HG03280 (cell line): ENCODE measurements at regions not wholly inside any gene's neighbourhood (a gene's known extent, or its start where the extent isn't known, plus 50 kb on each side); places are given as distances from the start of the nearest gene placed in this dataset.

ENCODE experiments used
- ATAC-seq: cut with Tn5 transposase; IDR thresholded peaks from one replicate; pipeline ENCODE4 v1.9.1; 2021; ENCODE audit warnings: mild to moderate bottlenecking, moderate library complexity; ENCODE audit not compliant: unreplicated experiment

DNA sequence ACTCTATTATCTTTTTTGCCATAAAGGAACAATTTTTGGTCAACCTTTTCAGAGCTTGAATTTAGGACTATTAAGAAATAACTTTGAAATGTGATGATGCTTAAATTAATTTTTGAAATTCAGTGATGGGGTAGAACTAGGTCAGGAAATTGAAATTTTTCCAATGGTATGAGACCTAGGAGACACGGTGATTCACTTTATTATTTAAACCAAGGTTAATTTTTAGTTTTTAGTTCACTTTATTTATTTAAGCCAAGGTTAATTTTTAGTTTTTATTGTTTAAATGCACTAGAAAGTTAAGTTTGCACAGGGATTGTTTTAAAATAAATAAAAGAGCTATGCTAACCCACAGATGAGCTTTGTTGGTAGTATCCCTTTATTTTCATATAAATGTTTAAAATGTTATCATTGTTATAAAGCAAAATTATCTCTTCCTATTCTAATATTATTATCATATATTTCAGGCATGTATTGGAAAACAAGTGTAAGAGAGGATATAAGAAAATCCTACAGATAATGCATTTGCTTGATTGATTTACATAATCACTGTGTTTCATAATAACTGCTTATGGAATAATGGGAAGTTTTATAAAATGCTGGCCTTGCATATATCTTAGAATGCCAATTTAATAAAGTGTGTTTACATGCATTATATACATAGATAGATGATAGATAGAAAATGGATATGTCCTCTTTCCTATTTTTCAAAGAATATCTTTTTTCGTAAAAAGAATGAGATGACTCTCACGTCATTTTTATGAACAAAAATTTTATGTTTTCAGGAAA is 163.6 kb downstream of the HGF start:
- no peak for ATAC-seq

GRCh38 chr7:81605493-81605892 is 164.4 kb downstream of the HGF start:
- ATAC-seq: no peak

DNA sequence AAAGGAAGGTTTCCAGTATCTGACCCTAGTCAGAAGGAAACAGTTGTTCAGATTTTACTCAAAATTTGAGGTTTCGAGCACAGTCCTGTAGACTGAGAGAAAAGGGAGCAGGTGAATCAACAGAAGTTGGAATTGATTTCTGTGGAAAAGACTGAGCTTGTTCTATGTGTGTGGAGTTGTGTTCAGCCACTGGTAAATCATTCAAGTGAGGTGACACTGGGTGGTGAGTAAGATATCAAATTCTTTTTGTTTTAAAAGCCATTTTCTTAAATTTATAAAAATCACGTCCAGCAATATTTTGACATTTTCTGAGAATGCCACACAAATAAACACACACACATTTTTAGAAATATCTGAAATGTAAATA is 165.1 kb downstream of the HGF start:
- no peak for ATAC-seq

DNA sequence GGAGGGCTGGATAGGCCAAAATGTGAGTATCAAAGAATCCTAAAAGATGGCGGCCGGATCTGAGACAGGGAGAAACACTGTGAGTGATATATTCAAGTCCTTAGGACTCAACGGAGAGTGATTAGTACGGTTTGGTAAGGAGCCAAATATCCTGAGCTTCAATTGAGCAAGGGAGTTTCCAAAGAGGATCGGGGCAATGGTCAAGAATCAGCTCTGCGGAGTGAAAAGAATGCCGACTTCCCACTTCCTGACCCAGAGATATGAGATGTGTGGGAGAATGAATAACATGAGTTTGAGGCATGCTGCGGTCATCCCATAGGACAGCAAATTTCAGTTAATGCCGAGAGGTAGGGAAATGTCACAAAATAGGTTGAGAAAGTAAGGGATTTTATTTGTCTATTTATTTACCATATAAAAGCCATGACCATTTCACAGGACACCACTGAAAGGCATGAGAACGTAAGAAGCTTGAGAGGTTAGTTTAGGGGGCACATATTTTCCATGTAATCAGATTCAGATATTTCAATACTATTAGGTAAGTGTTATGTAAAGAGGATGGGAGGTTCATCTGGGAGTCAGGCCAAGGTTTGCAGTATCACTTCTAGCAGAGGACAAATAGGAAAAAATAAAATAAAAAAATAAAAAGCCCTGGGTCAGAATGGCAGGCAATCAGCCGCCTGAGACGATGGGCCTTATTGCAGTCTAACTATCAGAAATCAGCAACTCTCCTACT is 165.6 kb downstream of the HGF start:
- no peak for ATAC-seq

DNA sequence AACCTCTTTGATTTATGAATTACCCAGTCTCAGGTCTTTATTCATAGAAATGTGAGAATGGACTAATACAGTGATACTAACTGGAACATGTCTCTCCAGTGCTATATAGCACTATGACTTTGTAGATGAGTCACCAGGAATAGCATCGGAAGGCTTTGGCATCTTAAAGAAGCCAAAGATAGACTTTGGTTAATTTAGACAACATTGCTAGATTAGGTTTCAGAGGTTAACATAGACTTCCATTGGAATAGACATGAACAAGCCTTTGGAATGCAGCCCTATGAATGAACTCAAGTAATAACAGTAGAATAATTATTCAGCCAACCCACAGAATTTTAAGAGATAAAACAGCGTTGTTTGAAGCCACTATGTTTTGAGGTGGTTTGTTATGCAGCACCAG is 169.2 kb downstream of the HGF start:
- no peak for ATAC-seq

DNA sequence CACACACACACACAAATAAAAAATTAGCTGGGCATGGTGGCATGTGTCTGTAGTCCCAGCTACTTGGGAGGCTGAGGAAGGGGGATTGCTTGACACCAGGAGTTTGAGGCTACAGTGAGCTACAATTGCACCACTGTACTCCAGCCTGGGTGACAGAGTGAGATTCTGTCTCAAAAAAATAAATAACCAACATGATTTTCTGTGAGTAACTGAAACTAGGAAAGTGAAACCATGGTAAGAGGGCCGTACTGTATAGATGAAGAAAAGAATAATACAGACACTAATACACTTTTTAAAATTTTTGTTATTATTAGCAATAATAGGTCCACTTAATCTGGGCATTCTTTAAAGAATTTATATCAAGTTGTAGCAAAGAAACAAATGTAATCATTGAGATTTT is 170.9 kb downstream of the HGF start:
- ATAC-seq: no peak

- ATAC-seq: no peak
Measured at GRCh38 chr7:81594767-81595166, 175.1 kb downstream of the HGF start.

GRCh38 chr7:81590131-81590530 is 179.7 kb downstream of the HGF start:
- no peak for ATAC-seq

GRCh38 chr7:81584667-81585066 is 185.2 kb downstream of the HGF start:
- ATAC-seq: no peak

DNA sequence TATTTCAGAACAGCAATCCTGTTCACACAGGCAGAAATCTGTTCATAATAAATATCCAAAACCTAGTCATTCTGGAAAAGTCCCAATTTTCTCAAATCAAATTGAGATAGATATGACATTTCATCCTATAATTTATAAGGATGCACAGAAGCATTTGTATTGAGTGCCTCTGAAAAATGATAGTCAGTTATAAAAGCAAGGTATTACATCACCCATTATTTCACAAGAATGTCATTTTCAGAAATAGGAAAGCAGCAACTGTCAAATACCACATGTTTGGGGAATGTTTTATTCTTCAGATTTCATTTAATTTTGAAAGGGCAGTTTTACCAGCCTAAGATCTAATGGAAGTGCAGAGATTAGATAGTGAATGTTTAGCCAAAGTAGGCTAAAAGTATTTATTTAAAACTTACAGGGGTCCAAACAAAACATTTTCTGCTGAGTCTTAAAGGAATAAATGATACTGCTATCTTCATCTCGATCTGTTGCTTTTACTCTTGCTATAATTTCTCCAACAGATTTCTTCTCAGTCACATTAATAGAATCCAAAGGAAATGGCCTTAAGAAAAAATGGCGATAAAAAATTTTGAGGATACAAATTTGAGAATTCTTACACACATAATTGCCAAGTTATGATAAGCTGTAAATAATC is 185.8 kb downstream of the HGF start:
- no peak for ATAC-seq

GRCh38 chr7:81583090-81583489 is 186.8 kb downstream of the HGF start:
- ATAC-seq: no peak

GRCh38 chr7:81577642-81578340 is 192.1 kb downstream of the HGF start:
- no peak for ATAC-seq

- no peak for ATAC-seq
Measured at GRCh38 chr7:81574723-81575326, 195.0 kb downstream of the HGF start.

DNA sequence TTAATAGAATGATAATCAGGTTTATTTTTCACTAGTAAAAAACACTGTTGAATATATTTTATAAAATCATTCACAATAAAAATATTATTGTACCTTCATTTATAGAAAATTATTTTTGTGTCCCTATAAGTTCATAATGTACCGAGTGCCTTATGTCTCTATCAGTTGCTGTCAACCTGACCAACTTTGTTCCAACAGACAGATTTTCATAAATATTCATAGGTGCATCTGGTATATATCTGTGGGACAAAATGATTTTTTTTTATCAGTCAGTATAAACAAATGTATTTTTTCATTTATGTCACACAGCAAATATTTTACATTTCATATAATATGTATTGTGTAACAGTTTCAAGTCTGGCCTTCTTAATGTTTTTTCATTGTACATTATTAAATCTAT is 195.9 kb downstream of the HGF start:
- no peak for ATAC-seq

DNA sequence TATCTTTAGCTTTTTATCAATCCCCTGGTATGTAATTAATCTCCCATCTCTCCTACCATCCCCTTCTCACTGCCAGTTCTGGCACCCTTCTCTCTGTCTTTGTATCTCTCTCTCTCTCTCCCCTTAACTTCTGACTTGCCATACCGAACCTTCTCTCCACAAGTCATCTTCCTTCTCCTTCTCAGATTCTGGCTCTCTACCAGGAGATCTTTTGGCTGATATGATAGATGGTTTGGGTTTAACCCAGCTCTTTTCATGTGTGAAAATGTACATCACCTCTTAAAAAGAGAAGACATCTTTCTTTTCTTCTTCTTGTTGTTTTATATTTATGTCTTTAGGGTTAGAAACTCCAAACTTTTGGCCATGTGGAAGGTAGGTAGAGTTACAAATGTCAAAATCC is 196.7 kb downstream of the HGF start:
- ATAC-seq: no peak

- no peak for ATAC-seq
Measured at GRCh38 chr7:81562581-81562980, 207.3 kb downstream of the HGF start.

DNA sequence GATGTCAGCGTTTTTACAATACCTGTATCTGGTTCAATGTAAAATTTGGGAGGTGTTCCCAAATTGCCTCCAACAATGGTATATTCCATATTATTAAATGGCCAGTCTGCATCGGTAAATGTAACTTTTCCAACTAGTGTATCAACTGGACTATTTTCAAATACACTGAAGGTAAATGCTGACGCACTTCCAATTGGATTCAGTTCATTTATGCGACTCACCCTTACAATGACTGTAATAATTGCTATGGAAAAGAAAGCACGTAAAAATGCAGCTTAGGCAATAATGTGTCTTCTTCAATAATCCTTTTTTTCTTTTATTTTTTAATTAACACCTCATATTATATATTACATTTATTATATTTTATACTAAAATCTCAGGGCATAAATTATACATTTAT is 209.1 kb downstream of the HGF start:
- ATAC-seq: no peak

DNA sequence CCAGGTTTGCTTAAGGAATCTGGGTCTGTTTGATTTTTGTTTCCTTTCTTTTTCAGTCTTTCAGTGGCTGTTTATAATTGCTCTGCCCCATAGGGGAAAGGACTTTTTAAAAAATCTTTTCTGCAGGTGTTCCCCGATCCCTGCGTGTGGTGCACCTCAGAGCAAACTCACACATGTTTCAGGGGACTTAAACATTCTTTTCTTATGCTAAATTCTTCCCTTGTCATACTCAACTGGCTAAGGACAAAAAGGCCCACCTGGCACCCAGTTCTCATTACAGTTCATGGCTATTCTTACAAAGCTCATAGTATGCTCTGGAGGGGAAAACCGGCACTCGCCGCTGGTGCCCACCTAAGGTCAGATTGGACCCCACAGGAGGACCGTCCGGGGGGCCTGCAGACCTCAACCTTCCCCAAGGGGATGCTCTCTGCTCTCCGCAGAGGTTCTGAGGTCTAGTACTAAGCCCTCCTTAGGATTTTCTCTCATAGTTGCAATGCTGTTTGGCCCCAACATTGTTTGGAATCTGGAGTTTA is 220.3 kb downstream of the HGF start:
- ATAC-seq: no peak

DNA sequence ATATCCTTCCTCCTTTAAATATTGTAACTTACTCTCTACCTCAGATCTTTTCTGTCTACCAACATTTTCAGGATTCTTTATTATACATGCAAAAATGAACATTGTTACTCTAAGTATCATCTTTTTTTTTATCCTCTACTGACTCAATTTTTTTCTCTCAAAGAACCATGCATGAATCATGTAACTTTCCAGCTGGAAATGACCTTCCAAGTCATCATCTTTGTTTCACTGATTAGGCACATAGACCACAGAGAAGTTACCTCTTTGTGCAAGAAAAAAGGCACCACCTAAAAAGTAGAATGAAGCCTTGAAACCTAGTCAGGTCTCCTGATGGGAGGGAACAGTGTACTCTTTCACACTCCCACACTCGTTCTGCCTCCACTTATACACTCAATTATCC is 234.9 kb downstream of the HGF start:
- no peak for ATAC-seq

GRCh38 chr7:81534446-81534845 is 235.4 kb downstream of the HGF start:
- ATAC-seq: no peak

DNA sequence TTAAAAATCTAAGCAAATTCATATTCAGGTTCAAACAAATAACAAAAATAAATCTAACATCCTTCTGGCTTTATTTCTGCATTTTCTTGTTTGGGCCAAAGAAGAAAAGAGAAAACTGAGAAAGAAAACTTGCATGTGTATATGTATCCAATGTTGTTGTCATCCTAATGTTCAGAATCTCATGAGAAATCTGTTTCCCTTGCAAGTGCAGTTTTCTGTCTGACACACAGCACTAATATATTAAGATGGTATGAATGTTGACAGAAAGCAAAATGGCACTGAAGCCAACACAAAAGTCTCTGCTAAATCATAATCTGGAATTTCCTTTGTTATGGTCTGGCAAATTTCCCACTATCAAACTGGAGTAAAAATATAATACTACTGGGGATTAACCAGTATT is 235.9 kb downstream of the HGF start:
- ATAC-seq: no peak
